Neural cell (in vitro differentiated cells): ENCODE measurements at regions not wholly inside any gene's neighbourhood (a gene's known extent, or its start where the extent isn't known, plus 50 kb on each side); places are given as distances from the start of the nearest gene placed in this dataset.

ENCODE experiments used
- H2AFZ ChIP-seq: fragments of 200-600, 300-800 bp; sonication (generic), shearing (Covaris generic); 2 replicates; pipeline ENCODE4 v1.6.0; 2014; ENCODE audit warnings: low read depth, mild to moderate bottlenecking, antibody characterized with exemption, low read length, moderate library complexity
- H3F3A ChIP-seq: fragments of 200-600 bp; shearing (Covaris generic); 2 replicates; pipeline ENCODE4 v1.6.1; 2016; ENCODE audit warnings: mild to moderate bottlenecking, moderate library complexity, mixed read lengths, antibody characterized with exemption, low read length; ENCODE audit not compliant: insufficient read depth, poor library complexity, severe bottlenecking
- H3K27ac ChIP-seq: fragments of 200-600, 300-800 bp; sonication (generic), shearing (Covaris generic); 2 replicates; pipeline ENCODE4 v1.5.1; 2014; ENCODE audit warnings: mild to moderate bottlenecking, low read length, moderate library complexity
- H3K27me3 ChIP-seq: fragments of 300-800, 200-600 bp; sonication (generic), shearing (Covaris generic); 2 replicates; pipeline ENCODE4 v1.6.0; 2014; ENCODE audit warnings: mild to moderate bottlenecking, low read depth, low read length, moderate library complexity; ENCODE audit not compliant: insufficient read depth
- H3K36me3 ChIP-seq: fragments of 300-800, 200-600 bp; sonication (generic), shearing (Covaris generic); 2 replicates; pipeline ENCODE4 v1.5.1; 2014; ENCODE audit warnings: mild to moderate bottlenecking, antibody characterized with exemption, low read length, moderate library complexity; ENCODE audit not compliant: insufficient read depth
- H3K4me2 ChIP-seq: fragments of 300-800, 200-600 bp; sonication (generic), shearing (Covaris generic); 2 replicates; pipeline ENCODE4 v1.6.0; 2014; ENCODE audit warnings: mild to moderate bottlenecking, low read length
- H3K4me3 ChIP-seq: fragments of 300-800, 200-600 bp; sonication (generic), shearing (Covaris generic); 2 replicates; pipeline ENCODE4 v1.5.1; 2014; ENCODE audit warnings: mild to moderate bottlenecking, low read length, moderate library complexity
- H3K79me2 ChIP-seq: fragments of 200-600 bp; shearing (Covaris generic); replicated peaks from 2 replicates; pipeline ENCODE4 v1.6.0; 2014; ENCODE audit warnings: mild to moderate bottlenecking, low read length, moderate library complexity; ENCODE audit not compliant: insufficient read depth
- H3K9ac ChIP-seq: fragments of 300-800, 200-600 bp; sonication (generic), shearing (Covaris generic); 2 replicates; pipeline ENCODE4 v1.6.1; 2016; ENCODE audit warnings: mild to moderate bottlenecking, low read length, mixed read lengths
- H3K9me2 ChIP-seq: fragments of 200-600 bp; shearing (Covaris generic); 2 replicates; pipeline ENCODE4 v1.6.1; 2016; ENCODE audit warnings: mild to moderate bottlenecking, low read length, mixed read lengths; ENCODE audit not compliant: insufficient read depth
- H3K9me3 ChIP-seq: fragments of 200-600, 300-800 bp; sonication (generic), shearing (Covaris generic); 2 replicates; pipeline ENCODE4 v1.6.1; 2016; ENCODE audit warnings: mild to moderate bottlenecking, mixed run types, low read length, moderate library complexity, mixed read lengths
- H4K20me1 ChIP-seq: fragments of 200-600 bp; shearing (Covaris generic); 2 replicates; pipeline ENCODE4 v1.6.1; 2016; ENCODE audit warnings: mild to moderate bottlenecking, mixed run types; ENCODE audit not compliant: insufficient read depth
- EP300 ChIP-seq: fragments of 450-650 bp; conservative IDR thresholded peaks from 2 replicates; pipeline ENCODE4 v1.6.1; 2014; ENCODE audit warnings: antibody characterized with exemption, mild to moderate bottlenecking, moderate library complexity; ENCODE audit not compliant: poor library complexity, severe bottlenecking
- EZH2 ChIP-seq: fragments of 200-600, 300-800 bp; shearing (Covaris generic), sonication (generic); IDR thresholded peaks from 2 replicates; pipeline ENCODE4 v1.6.1; 2014; ENCODE audit warnings: antibody characterized with exemption, low read length, borderline replicate concordance, mild to moderate bottlenecking; ENCODE audit not compliant: insufficient read depth, poor library complexity, severe bottlenecking
- MXI1 ChIP-seq: fragments of 450-650 bp; conservative IDR thresholded peaks from 2 replicates; pipeline ENCODE4 v1.6.1; 2014; ENCODE audit warnings: antibody characterized with exemption, mild to moderate bottlenecking; ENCODE audit not compliant: poor library complexity, severe bottlenecking
- POLR2AphosphoS5 ChIP-seq: IDR thresholded peaks from 2 replicates; pipeline ENCODE4 v1.6.1; 2012
- RAD21 ChIP-seq: fragments of 450-650 bp; conservative IDR thresholded peaks from 2 replicates; pipeline ENCODE4 v1.6.1; 2014; ENCODE audit warnings: antibody characterized with exemption, mild to moderate bottlenecking, moderate library complexity
- SMC3 ChIP-seq: fragments of 450-650 bp; conservative IDR thresholded peaks from 2 replicates; pipeline ENCODE4 v1.6.1; 2014; ENCODE audit warnings: antibody characterized with exemption, mild to moderate bottlenecking, moderate library complexity; ENCODE audit not compliant: poor library complexity
- TAF1 ChIP-seq: IDR thresholded peaks from 2 replicates; pipeline ENCODE4 v1.6.1; 2012; ENCODE audit warnings: low read depth
- TF ChIP-seq, protein P1 (sequence below): IDR thresholded peaks from 2 replicates; pipeline ENCODE4 v1.6.1; 2012; ENCODE audit warnings: borderline replicate concordance
- TF ChIP-seq, protein P2 (sequence below): fragments of 450-650 bp; IDR thresholded peaks from 2 replicates; pipeline ENCODE4 v1.5.1; 2014; ENCODE audit warnings: antibody characterized with exemption, mild to moderate bottlenecking, moderate library complexity; ENCODE audit not compliant: poor library complexity, severe bottlenecking

DNA sequence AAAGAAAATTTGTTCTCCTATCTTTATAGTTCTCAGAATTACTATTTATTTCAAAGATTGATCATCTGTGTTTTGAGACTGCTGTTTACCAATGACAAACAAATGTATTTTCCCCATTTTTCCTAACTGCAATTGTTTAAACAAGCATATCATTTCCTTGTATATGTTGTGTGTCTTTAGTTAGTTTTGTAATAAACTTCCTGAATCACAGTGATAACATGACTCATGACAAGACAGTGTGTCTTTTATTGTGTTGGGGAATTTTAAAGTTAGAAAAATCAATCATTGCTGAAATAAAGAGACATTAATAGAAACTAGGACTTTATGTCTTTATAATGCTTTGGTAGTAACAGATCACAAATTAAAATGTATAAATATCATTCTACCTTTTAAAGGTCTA lies 348.5 kb downstream of the KCNJ2 start:
- TF ChIP-seq, protein P1, sequence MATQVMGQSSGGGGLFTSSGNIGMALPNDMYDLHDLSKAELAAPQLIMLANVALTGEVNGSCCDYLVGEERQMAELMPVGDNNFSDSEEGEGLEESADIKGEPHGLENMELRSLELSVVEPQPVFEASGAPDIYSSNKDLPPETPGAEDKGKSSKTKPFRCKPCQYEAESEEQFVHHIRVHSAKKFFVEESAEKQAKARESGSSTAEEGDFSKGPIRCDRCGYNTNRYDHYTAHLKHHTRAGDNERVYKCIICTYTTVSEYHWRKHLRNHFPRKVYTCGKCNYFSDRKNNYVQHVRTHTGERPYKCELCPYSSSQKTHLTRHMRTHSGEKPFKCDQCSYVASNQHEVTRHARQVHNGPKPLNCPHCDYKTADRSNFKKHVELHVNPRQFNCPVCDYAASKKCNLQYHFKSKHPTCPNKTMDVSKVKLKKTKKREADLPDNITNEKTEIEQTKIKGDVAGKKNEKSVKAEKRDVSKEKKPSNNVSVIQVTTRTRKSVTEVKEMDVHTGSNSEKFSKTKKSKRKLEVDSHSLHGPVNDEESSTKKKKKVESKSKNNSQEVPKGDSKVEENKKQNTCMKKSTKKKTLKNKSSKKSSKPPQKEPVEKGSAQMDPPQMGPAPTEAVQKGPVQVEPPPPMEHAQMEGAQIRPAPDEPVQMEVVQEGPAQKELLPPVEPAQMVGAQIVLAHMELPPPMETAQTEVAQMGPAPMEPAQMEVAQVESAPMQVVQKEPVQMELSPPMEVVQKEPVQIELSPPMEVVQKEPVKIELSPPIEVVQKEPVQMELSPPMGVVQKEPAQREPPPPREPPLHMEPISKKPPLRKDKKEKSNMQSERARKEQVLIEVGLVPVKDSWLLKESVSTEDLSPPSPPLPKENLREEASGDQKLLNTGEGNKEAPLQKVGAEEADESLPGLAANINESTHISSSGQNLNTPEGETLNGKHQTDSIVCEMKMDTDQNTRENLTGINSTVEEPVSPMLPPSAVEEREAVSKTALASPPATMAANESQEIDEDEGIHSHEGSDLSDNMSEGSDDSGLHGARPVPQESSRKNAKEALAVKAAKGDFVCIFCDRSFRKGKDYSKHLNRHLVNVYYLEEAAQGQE = no peak
- TF ChIP-seq MXI1 (no peak), SMC3 (no peak), EP300 (no peak), RAD21 (no peak), POLR2AphosphoS5 (no peak), TAF1 (no peak), EZH2 (no peak)
- TF ChIP-seq, protein P2, sequence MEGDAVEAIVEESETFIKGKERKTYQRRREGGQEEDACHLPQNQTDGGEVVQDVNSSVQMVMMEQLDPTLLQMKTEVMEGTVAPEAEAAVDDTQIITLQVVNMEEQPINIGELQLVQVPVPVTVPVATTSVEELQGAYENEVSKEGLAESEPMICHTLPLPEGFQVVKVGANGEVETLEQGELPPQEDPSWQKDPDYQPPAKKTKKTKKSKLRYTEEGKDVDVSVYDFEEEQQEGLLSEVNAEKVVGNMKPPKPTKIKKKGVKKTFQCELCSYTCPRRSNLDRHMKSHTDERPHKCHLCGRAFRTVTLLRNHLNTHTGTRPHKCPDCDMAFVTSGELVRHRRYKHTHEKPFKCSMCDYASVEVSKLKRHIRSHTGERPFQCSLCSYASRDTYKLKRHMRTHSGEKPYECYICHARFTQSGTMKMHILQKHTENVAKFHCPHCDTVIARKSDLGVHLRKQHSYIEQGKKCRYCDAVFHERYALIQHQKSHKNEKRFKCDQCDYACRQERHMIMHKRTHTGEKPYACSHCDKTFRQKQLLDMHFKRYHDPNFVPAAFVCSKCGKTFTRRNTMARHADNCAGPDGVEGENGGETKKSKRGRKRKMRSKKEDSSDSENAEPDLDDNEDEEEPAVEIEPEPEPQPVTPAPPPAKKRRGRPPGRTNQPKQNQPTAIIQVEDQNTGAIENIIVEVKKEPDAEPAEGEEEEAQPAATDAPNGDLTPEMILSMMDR = no peak
- H2AFZ ChIP-seq = no peak overlapping the region
- H3K9me3 ChIP-seq = no peaks in the 10 kb centered on the region
- no peak overlapping the region for H3K9ac ChIP-seq
- no peaks in the 10 kb centered on the region for H3K36me3 ChIP-seq
- no peak overlapping the region for H3K27ac ChIP-seq
- no peaks in the 10 kb centered on the region for H3K9me2 ChIP-seq
- H3K27me3 ChIP-seq = no peaks in the 10 kb centered on the region
- H3F3A ChIP-seq = no peaks in the 10 kb centered on the region
- H3K4me3 ChIP-seq = no peak overlapping the region
- H3K4me2 ChIP-seq = no peak overlapping the region
- no peaks in the 10 kb centered on the region for H3K79me2 ChIP-seq
- no peaks in the 10 kb centered on the region for H4K20me1 ChIP-seq

DNA sequence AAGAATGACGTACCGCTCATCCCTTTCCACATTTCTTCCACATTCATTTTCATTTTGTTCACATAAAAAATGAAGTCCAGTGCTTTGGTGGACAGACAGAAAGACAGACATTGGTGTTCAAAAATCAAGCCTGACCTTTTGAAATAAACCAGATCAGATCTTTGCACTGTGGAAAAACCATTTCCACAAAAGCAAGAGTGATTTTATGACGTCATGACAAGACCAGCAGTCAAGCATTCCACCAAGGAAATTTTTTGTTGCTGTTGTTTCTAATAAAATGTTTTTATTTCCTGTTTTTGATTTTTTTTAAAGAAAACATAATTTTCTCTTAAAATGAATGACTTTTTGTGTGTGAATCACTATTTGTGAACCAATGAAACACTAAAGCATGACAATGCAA lies 350.0 kb downstream of the KCNJ2 start:
- Histone ChIP-seq H3K9ac (no peak overlapping the region), H2AFZ (no peak overlapping the region), H3K27ac (no peak overlapping the region), H3K27me3 (no peaks in the 10 kb centered on the region), H3F3A (no peaks in the 10 kb centered on the region), H4K20me1 (no peaks in the 10 kb centered on the region), H3K36me3 (no peaks in the 10 kb centered on the region), H3K79me2 (no peaks in the 10 kb centered on the region), H3K9me2 (no peaks in the 10 kb centered on the region), H3K9me3 (no peaks in the 10 kb centered on the region), H3K4me2 (no peak overlapping the region), H3K4me3 (no peak overlapping the region)
- TF ChIP-seq, protein P2 = no peak
- TF ChIP-seq, protein P1 = no peak
- TF ChIP-seq RAD21 = no peak
- TF ChIP-seq TAF1 = no peak
- no peak for TF ChIP-seq POLR2AphosphoS5
- no peak for TF ChIP-seq SMC3
- no peak for TF ChIP-seq EZH2
- TF ChIP-seq EP300 = no peak
- TF ChIP-seq MXI1 = no peak
